K562 (cell line): ENCODE measurements at regions not wholly inside any gene's neighbourhood (a gene's known extent, or its start where the extent isn't known, plus 50 kb on each side); places are given as distances from the start of the nearest gene placed in this dataset.

ENCODE experiments used
- ATAC-seq: fragments of 200-7000 bp; cut with Tn5 transposase; 3 replicates; pipeline ENCODE4 v1.9.1; 2020; ENCODE audit warnings: moderate library complexity
- BruUV-seq: library from RNA; stranded (reverse); fragments of 400-500 nt; replicated peaks from 2 replicates; lab custom pipeline; 2021; lab: Mats Ljungman, UMichigan
- CTCF ChIA-PET: fragments of 300-600 bp; formaldehyde crosslinking; extraction: SDS; loops from one replicate; lab custom pipeline; 2021; ENCODE audit warnings: low intra/inter-chr PET ratio; lab: Yijun Ruan, JAX
- POLR2A ChIA-PET: fragments of 300-600, 350-650 bp; sonication (Branson Sonifier 250); formaldehyde crosslinking; extraction: SDS; loops from one replicate; lab custom pipeline; 2021; ENCODE audit warnings: antibody characterized with exemption, inconsistent platforms; lab: Yijun Ruan, JAX
- DNase-seq, 4 experiments: peaks; one replicate each; pipeline versions ENCODE4 v3.0.0 to v3.0.0-alpha.2; 2011 to 2018; ENCODE audit warnings: low spot score in 3 of 4, mixed read lengths in 3 of 4; ENCODE audit errors: extremely low read depth in 1 of 4
- FAIRE-seq: peaks from 2 replicates; lab custom pipeline; 2011; peaks lifted over from hg19 to GRCh38; lab: Jason Lieb, UNC
- H2AFZ ChIP-seq: 2 replicates; pipeline ENCODE4 v1.6.0; 2011; ENCODE audit warnings: low read depth, low read length, control low read depth, inconsistent platforms
- H3K27ac ChIP-seq: fragments of 200-600 bp; 3 replicates; pipeline ENCODE4 v1.8.0; 2011; ENCODE audit warnings: low read depth, mild to moderate bottlenecking, control low read depth, inconsistent platforms, low read length, moderate library complexity, mixed read lengths; ENCODE audit errors: extremely low read depth
- H3K27me3 ChIP-seq, 2 experiments: fragments of 300-600 bp in 1 of 2; 2 replicates in 1 of 2; 3 replicates in 1 of 2; pipeline versions ENCODE4 v1.6.0 to v1.8.0; 2011; ENCODE audit warnings: inconsistent platforms in 2 of 2, low read length in 2 of 2, mild to moderate bottlenecking in 1 of 2, mixed read lengths in 1 of 2, moderate library complexity in 1 of 2; ENCODE audit not compliant: control insufficient read depth in 2 of 2, insufficient read depth in 2 of 2
- H3K36me3 ChIP-seq: fragments of 300-600 bp; 3 replicates; pipeline ENCODE4 v1.8.0; 2011; ENCODE audit warnings: mild to moderate bottlenecking, low read length, inconsistent platforms; ENCODE audit not compliant: control insufficient read depth, insufficient read depth
- H3K4me1 ChIP-seq, 2 experiments: fragments of 200-600 bp in 1 of 2; replicated peaks in 1 of 2; 2 replicates in 1 of 2; 3 replicates in 1 of 2; pipeline versions ENCODE4 v1.5.1 to v1.8.0; 2011; ENCODE audit warnings: inconsistent platforms in 2 of 2, low read length in 2 of 2, mild to moderate bottlenecking in 1 of 2, mixed read lengths in 1 of 2, moderate library complexity in 1 of 2; ENCODE audit not compliant: control insufficient read depth in 2 of 2, insufficient read depth in 2 of 2
- H3K4me2 ChIP-seq: 2 replicates; pipeline ENCODE4 v1.6.1; 2011; ENCODE audit warnings: low read length, control low read depth, inconsistent platforms, mixed read lengths; ENCODE audit not compliant: insufficient read depth
- H3K4me3 ChIP-seq: fragments of 200-600 bp; sonication (generic), shearing (Covaris generic); 2 replicates; pipeline ENCODE4 v1.5.1; 2016; ENCODE audit warnings: control low read depth, inconsistent platforms
- H3K79me2 ChIP-seq: fragments of 200-600 bp; 3 replicates; pipeline ENCODE4 v1.8.0; 2011; ENCODE audit warnings: low read length, inconsistent platforms; ENCODE audit not compliant: control insufficient read depth, insufficient read depth
- H3K9ac ChIP-seq, 2 experiments: 2 replicates each; pipeline versions ENCODE4 v1.6.0 to v1.6.1; 2011; ENCODE audit warnings: low read depth in 2 of 2, low read length in 2 of 2, control low read depth in 1 of 2, inconsistent platforms in 1 of 2, mild to moderate bottlenecking in 1 of 2, mixed read lengths in 1 of 2; ENCODE audit not compliant: insufficient read depth in 1 of 2
- H3K9me1 ChIP-seq: one replicate; pipeline ENCODE4 v1.6.0; 2011; ENCODE audit warnings: inconsistent platforms, mild to moderate bottlenecking, low read length, moderate library complexity; ENCODE audit not compliant: control insufficient read depth, insufficient read depth
- H3K9me3 ChIP-seq: replicated peaks from 2 replicates; pipeline ENCODE4 v1.5.1; 2011; ENCODE audit warnings: low read depth, low read length, inconsistent platforms; ENCODE audit not compliant: control insufficient read depth, insufficient read depth
- H4K20me1 ChIP-seq: replicated peaks from 2 replicates; pipeline ENCODE4 v1.6.1; 2011; ENCODE audit warnings: low read length, inconsistent platforms, mixed read lengths; ENCODE audit not compliant: control insufficient read depth, insufficient read depth
- MEF2A ChIP-seq: IDR thresholded peaks from 2 replicates; pipeline ENCODE4 v1.6.1; 2011; ENCODE audit warnings: low read depth, mild to moderate bottlenecking, low read length, moderate library complexity; ENCODE audit not compliant: control insufficient read depth
- TCF7 ChIP-seq: sonication (generic); IDR thresholded peaks from 2 replicates; pipeline ENCODE4 v1.6.1; 2016; ENCODE audit warnings: antibody characterized with exemption, borderline replicate concordance
- ZFPM2 ChIP-seq: fragments of 250-450 bp; sonication (Bioruptor Pico); IDR thresholded peaks from 2 replicates; pipeline ENCODE4 v1.5.1; 2022; ENCODE audit warnings: mild to moderate bottlenecking
- WGBS: fragments of 100-300 bp; shearing (Covaris generic); methylation state at CpG from one replicate; pipeline ENCODE4 v1.1.6; 2016; ENCODE audit warnings: low coverage, mixed read lengths; ENCODE audit not compliant: insufficient coverage; ENCODE audit errors: missing lambda C conversion rate; 5-methylcytosine and 5-hydroxymethylcytosine counted together
- in situ Hi-C: fragments of 300-500 bp; cut with MboI; formaldehyde crosslinking; loops from 4 replicates; pipeline ENCODE4 v1.15.0; 2018; ENCODE audit warnings: inconsistent platforms, mixed read lengths
- intact Hi-C: fragments of 100-400 bp; cut with micrococcal nuclease; formaldehyde crosslinking; loops from 2 replicates; pipeline ENCODE4 v1.14.2; 2022

GRCh38 chr4:136311774-136312173 is 1220.5 kb downstream of the PCDH18 start:
- Histone ChIP-seq H3K9ac (no peak overlapping the region), H3K4me3 (no peak overlapping the region), H4K20me1 (no peaks in the 10 kb centered on the region), H3K9me1 (no peaks in the 10 kb centered on the region), H3K4me1 (no peaks in the 10 kb centered on the region), H3K27me3 (no peaks in the 10 kb centered on the region), H3K9me3 (no peaks in the 10 kb centered on the region; the same call in 1 of the 2 replicates), H3K36me3 (no peaks in the 10 kb centered on the region), H3K79me2 (no peaks in the 10 kb centered on the region), H3K4me2 (no peak overlapping the region), H3K27ac (no peak overlapping the region), H2AFZ (no peak overlapping the region)
- intact Hi-C loops (no loop called here), in situ Hi-C loops (no loop called here)
- no peak for DNase-seq
- WGBS = 0% methylated on average over 2 of the region's 2 CpGs
- no TSS peak for BruUV-seq
- POLR2A ChIA-PET = no interaction called here
- CTCF ChIA-PET = no interaction called here
- TF ChIP-seq TCF7 (no peak), ZFPM2 (CRISPR knock-in tag) (no peak)
- no peak for ATAC-seq
- FAIRE-seq = no peak

GRCh38 chr4:136307765-136308164 is 1224.5 kb downstream of the PCDH18 start:
- H3K4me1 ChIP-seq = no peaks in the 10 kb centered on the region
- no peaks in the 10 kb centered on the region for H4K20me1 ChIP-seq
- ChIA-PET CTCF (no interaction called here), POLR2A (no interaction called here)
- no peak overlapping the region for H2AFZ ChIP-seq
- FAIRE-seq (no peak), ATAC-seq (no peak), DNase-seq (no peak)
- H3K36me3 ChIP-seq = no peaks in the 10 kb centered on the region
- H3K9me1 ChIP-seq = no peaks in the 10 kb centered on the region
- H3K4me2 ChIP-seq = no peak overlapping the region
- intact Hi-C loops = no loop called here
- in situ Hi-C loops = no loop called here
- no TSS peak for BruUV-seq
- no peaks in the 10 kb centered on the region for H3K27me3 ChIP-seq
- H3K9ac ChIP-seq = no peak overlapping the region
- TF ChIP-seq MEF2A = no peak
- no peak overlapping the region for H3K4me3 ChIP-seq
- H3K79me2 ChIP-seq = no peaks in the 10 kb centered on the region
- 0% methylated on average over 1 of the region's 1 CpG for WGBS
- no peaks in the 10 kb centered on the region; the same call in 1 of the 2 replicates for H3K9me3 ChIP-seq
- no peak overlapping the region for H3K27ac ChIP-seq
